ENCODE measurements at regions not wholly inside any gene's neighbourhood (a gene's known extent, or its start where the extent isn't known, plus 50 kb on each side); places are given as distances from the start of the nearest gene placed in this dataset.

DNA sequence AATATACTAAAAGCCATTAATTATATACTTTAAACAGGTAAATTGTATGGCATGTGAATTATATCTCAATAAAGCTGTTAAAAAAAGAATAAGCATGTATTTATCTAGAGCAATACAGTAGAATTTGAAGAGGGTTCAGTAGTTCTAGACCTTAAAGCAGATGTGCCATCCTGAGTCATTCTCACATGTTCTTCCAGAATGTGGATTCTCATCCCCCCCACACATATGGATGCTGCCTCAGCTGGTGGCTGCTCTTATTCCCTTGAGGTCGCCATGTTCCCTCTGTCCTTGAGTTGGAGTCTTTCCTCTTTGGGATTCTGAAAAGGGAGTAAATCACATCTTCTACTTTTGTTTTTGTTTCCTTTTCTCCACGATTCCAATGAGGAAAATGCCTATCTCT, 321.3 kb downstream of the AEBP2 start (continued):
- TF ChIP-seq, protein P1, sequence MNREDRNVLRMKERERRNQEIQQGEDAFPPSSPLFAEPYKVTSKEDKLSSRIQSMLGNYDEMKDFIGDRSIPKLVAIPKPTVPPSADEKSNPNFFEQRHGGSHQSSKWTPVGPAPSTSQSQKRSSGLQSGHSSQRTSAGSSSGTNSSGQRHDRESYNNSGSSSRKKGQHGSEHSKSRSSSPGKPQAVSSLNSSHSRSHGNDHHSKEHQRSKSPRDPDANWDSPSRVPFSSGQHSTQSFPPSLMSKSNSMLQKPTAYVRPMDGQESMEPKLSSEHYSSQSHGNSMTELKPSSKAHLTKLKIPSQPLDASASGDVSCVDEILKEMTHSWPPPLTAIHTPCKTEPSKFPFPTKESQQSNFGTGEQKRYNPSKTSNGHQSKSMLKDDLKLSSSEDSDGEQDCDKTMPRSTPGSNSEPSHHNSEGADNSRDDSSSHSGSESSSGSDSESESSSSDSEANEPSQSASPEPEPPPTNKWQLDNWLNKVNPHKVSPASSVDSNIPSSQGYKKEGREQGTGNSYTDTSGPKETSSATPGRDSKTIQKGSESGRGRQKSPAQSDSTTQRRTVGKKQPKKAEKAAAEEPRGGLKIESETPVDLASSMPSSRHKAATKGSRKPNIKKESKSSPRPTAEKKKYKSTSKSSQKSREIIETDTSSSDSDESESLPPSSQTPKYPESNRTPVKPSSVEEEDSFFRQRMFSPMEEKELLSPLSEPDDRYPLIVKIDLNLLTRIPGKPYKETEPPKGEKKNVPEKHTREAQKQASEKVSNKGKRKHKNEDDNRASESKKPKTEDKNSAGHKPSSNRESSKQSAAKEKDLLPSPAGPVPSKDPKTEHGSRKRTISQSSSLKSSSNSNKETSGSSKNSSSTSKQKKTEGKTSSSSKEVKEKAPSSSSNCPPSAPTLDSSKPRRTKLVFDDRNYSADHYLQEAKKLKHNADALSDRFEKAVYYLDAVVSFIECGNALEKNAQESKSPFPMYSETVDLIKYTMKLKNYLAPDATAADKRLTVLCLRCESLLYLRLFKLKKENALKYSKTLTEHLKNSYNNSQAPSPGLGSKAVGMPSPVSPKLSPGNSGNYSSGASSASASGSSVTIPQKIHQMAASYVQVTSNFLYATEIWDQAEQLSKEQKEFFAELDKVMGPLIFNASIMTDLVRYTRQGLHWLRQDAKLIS (CRISPR knock-in tag; IDR thresholded peaks at IDR 0.05; ENCODE audit: borderline replicate concordance) = no peak
- TF ChIP-seq SOX15 (CRISPR knock-in tag; IDR thresholded peaks at IDR 0.05) (no peak), USF2 (CRISPR knock-in tag; IDR thresholded peaks at IDR 0.05) (no peak)

GRCh38 chr12:19761463-19761862, 322.2 kb downstream of the AEBP2 start:
- Mint-ChIP-seq H3K4me1 (no peaks in the 10 kb centered on the region), H3K27ac (no peak overlapping the region), H3K9me3 (no peaks in the 10 kb centered on the region), H3K36me3 (no peaks in the 10 kb centered on the region), H3K27me3 (ENCODE audit: low read depth) (no peaks in the 10 kb centered on the region), H3K4me3 (no peak overlapping the region)
- ChIA-PET CTCF (interaction anchor here (0.6 kb wide), 1 partner anchor 172 kb away, joined by 5 read pairs; no protein-coding TSS in a partner anchor), POLR2A (no interaction called here)
- DNase-seq (ENCODE audit: low spot score) = no peak
- ATAC-seq = no peak
- TF ChIP-seq SP1 (CRISPR knock-in tag; conservative IDR thresholded peaks at IDR 0.05) (no peak), ZBTB21 (CRISPR knock-in tag; IDR thresholded peaks at IDR 0.05; ENCODE audit: borderline replicate concordance) (no peak), NFE2L1 (CRISPR knock-in tag; IDR thresholded peaks at IDR 0.05) (no peak), ATF1 (CRISPR knock-in tag; IDR thresholded peaks at IDR 0.05) (no peak), TCF7 (CRISPR knock-in tag; IDR thresholded peaks at IDR 0.05; ENCODE audit: low read depth) (no peak), PRRX2 (CRISPR knock-in tag; IDR thresholded peaks at IDR 0.05) (no peak), MXD4 (CRISPR knock-in tag; IDR thresholded peaks at IDR 0.05; ENCODE audit: borderline replicate concordance) (no peak), PREB (CRISPR knock-in tag; IDR thresholded peaks at IDR 0.05; ENCODE audit: borderline replicate concordance) (no peak), ERG (CRISPR knock-in tag; IDR thresholded peaks at IDR 0.05) (no peak), STAT6 (CRISPR knock-in tag; conservative IDR thresholded peaks at IDR 0.05; ENCODE audit: low read depth) (no peak), ZNF423 (CRISPR knock-in tag; IDR thresholded peaks at IDR 0.05) (no peak), FOXP1 (CRISPR knock-in tag; IDR thresholded peaks at IDR 0.05; ENCODE audit: borderline replicate concordance) (no peak)
- TF ChIP-seq, protein P2, sequence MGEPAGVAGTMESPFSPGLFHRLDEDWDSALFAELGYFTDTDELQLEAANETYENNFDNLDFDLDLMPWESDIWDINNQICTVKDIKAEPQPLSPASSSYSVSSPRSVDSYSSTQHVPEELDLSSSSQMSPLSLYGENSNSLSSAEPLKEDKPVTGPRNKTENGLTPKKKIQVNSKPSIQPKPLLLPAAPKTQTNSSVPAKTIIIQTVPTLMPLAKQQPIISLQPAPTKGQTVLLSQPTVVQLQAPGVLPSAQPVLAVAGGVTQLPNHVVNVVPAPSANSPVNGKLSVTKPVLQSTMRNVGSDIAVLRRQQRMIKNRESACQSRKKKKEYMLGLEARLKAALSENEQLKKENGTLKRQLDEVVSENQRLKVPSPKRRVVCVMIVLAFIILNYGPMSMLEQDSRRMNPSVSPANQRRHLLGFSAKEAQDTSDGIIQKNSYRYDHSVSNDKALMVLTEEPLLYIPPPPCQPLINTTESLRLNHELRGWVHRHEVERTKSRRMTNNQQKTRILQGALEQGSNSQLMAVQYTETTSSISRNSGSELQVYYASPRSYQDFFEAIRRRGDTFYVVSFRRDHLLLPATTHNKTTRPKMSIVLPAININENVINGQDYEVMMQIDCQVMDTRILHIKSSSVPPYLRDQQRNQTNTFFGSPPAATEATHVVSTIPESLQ (CRISPR knock-in tag; IDR thresholded peaks at IDR 0.05) = no peak
- TF ChIP-seq, protein P3, sequence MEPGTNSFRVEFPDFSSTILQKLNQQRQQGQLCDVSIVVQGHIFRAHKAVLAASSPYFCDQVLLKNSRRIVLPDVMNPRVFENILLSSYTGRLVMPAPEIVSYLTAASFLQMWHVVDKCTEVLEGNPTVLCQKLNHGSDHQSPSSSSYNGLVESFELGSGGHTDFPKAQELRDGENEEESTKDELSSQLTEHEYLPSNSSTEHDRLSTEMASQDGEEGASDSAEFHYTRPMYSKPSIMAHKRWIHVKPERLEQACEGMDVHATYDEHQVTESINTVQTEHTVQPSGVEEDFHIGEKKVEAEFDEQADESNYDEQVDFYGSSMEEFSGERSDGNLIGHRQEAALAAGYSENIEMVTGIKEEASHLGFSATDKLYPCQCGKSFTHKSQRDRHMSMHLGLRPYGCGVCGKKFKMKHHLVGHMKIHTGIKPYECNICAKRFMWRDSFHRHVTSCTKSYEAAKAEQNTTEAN (CRISPR knock-in tag; IDR thresholded peaks at IDR 0.05) = no peak
- TF ChIP-seq, protein P4, sequence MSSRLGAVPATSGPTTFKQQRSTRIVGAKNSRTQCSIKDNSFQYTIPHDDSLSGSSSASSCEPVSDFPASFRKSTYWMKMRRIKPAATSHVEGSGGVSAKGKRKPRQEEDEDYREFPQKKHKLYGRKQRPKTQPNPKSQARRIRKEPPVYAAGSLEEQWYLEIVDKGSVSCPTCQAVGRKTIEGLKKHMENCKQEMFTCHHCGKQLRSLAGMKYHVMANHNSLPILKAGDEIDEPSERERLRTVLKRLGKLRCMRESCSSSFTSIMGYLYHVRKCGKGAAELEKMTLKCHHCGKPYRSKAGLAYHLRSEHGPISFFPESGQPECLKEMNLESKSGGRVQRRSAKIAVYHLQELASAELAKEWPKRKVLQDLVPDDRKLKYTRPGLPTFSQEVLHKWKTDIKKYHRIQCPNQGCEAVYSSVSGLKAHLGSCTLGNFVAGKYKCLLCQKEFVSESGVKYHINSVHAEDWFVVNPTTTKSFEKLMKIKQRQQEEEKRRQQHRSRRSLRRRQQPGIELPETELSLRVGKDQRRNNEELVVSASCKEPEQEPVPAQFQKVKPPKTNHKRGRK (CRISPR knock-in tag; IDR thresholded peaks at IDR 0.05; ENCODE audit: borderline replicate concordance) = no peak
- TF ChIP-seq, protein P5, sequence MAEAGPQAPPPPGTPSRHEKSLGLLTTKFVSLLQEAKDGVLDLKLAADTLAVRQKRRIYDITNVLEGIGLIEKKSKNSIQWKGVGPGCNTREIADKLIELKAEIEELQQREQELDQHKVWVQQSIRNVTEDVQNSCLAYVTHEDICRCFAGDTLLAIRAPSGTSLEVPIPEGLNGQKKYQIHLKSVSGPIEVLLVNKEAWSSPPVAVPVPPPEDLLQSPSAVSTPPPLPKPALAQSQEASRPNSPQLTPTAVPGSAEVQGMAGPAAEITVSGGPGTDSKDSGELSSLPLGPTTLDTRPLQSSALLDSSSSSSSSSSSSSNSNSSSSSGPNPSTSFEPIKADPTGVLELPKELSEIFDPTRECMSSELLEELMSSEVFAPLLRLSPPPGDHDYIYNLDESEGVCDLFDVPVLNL (CRISPR knock-in tag; IDR thresholded peaks at IDR 0.05; ENCODE audit: borderline replicate concordance, low read depth) = no peak
